ENCODE measurements at regions not wholly inside any gene's neighbourhood (a gene's known extent, or its start where the extent isn't known, plus 50 kb on each side); places are given as distances from the start of the nearest gene placed in this dataset.

- TF ChIP-seq CTCF (IDR thresholded peaks at IDR 0.05; ENCODE audit: poor library complexity): no peak
- TF ChIP-seq EZH2phosphoT487 (IDR thresholded peaks at IDR 0.05; ENCODE audit: low read depth, severe bottlenecking, unreplicated experiment): no peak
- no peak for TF ChIP-seq EZH2 (IDR thresholded peaks at IDR 0.05; ENCODE audit: borderline replicate concordance)
Observed at GRCh38 chr6:14910692-14911547, 334.9 kb upstream of the JARID2 start.
